ENCODE measurements at regions not wholly inside any gene's neighbourhood (a gene's known extent, or its start where the extent isn't known, plus 50 kb on each side); places are given as distances from the start of the nearest gene placed in this dataset.
A peak's percentile ranks its signal among the peaks of the same experiment; 100 is the strongest.

GRCh38 chr1:87933171-87933570, 604.5 kb downstream of the LMO4 start:
- Histone ChIP-seq H3K4me3 (replicated peaks in 1 of 3; ENCODE audit: low read depth in 2 of 3, low read length in 3 of 3) (no peak overlapping the region), H3K27ac (ENCODE audit: low read depth in 1 of 2, low read length in 2 of 2) (no peak overlapping the region), H3K4me2 (replicated peaks; ENCODE audit: extremely low read depth, low read length, poor library complexity, severe bottlenecking) (no peak overlapping the region), H3K4me1 (ENCODE audit: control insufficient read depth in 1 of 2, insufficient read depth in 2 of 2, low read length in 2 of 2) (no peaks in the 10 kb centered on the region), H4K20me1 (ENCODE audit: insufficient read depth, low read length) (no peaks in the 10 kb centered on the region), H3K36me3 (replicated peaks in 1 of 2; ENCODE audit: control insufficient read depth in 1 of 2, insufficient read depth in 2 of 2, low read length in 2 of 2) (no peaks in the 10 kb centered on the region), H3K9me3 (replicated peaks in 1 of 2; ENCODE audit: control insufficient read depth in 1 of 2, insufficient read depth in 1 of 2, low read length in 2 of 2) (peaks cover 4 to 8% of the 10 kb centered on the region in 2 donors), H3K9ac (ENCODE audit: insufficient read depth, low read length, poor library complexity, severe bottlenecking) (no peak overlapping the region), H2AFZ (ENCODE audit: insufficient read depth, low read depth, low read length, poor library complexity, severe bottlenecking) (no peak overlapping the region), H3K27me3 (ENCODE audit: control insufficient read depth in 2 of 2, insufficient read depth in 2 of 2, low read length in 2 of 2) (no peaks in the 10 kb centered on the region), H3K79me2 (ENCODE audit: insufficient read depth, low read length) (no peaks in the 10 kb centered on the region)
- Mint-ChIP-seq H3K36me3 (no peaks in the 10 kb centered on the region), H3K27ac (peak overlapping the region in 1 of 7 donors; percentile 19), H3K9me3 (peaks cover 5 to 11% (median 9%) of the 10 kb centered on the region in 7 donors), H3K27me3 (ENCODE audit: low read depth in 3 of 3) (no peaks in the 10 kb centered on the region), H3K4me3 (no peak overlapping the region), H3K4me1 (no peaks in the 10 kb centered on the region)
- TF ChIP-seq CTCF (IDR thresholded peaks at IDR 0.05) = no peak
- no peak for DNase-seq
- WGBS (ENCODE audit: insufficient coverage) = no CpG with 5 or more reads among the region's 6 CpGs
- intact Hi-C loops (cut with micrococcal nuclease) = no loop called here

- Mint-ChIP-seq H3K9me3 (peaks cover 7 to 11% (median 9%) of the 10 kb centered on the region in 7 donors), H3K27ac (no peak overlapping the region), H3K4me3 (no peak overlapping the region), H3K4me1 (no peaks in the 10 kb centered on the region), H3K27me3 (ENCODE audit: low read depth in 3 of 3) (peaks cover 0 to 2% (median 0%) of the 10 kb centered on the region in 3 donors), H3K36me3 (no peaks in the 10 kb centered on the region)
- H3K36me3 ChIP-seq (replicated peaks in 1 of 2; ENCODE audit: control insufficient read depth in 1 of 2, insufficient read depth in 2 of 2, low read length in 2 of 2) = no peaks in the 10 kb centered on the region
- no peak overlapping the region for H3K9ac ChIP-seq (ENCODE audit: insufficient read depth, low read length, poor library complexity, severe bottlenecking)
- DNase-seq = no peak
- no CpG with 5 or more reads among the region's 2 CpGs for WGBS (ENCODE audit: insufficient coverage)
- no peak overlapping the region for H3K27ac ChIP-seq (ENCODE audit: low read depth in 1 of 2, low read length in 2 of 2)
- H3K4me1 ChIP-seq (ENCODE audit: control insufficient read depth in 1 of 2, insufficient read depth in 2 of 2, low read length in 2 of 2) = no peaks in the 10 kb centered on the region
- H3K9me3 ChIP-seq (replicated peaks in 1 of 2; ENCODE audit: control insufficient read depth in 1 of 2, insufficient read depth in 1 of 2, low read length in 2 of 2) = peaks cover 4 to 8% of the 10 kb centered on the region in 2 donors
- H2AFZ ChIP-seq (ENCODE audit: insufficient read depth, low read depth, low read length, poor library complexity, severe bottlenecking) = no peak overlapping the region
- intact Hi-C loops (cut with micrococcal nuclease) = no loop called here
- no peaks in the 10 kb centered on the region for H3K79me2 ChIP-seq (ENCODE audit: insufficient read depth, low read length)
- H3K4me3 ChIP-seq (replicated peaks in 1 of 3; ENCODE audit: low read depth in 2 of 3, low read length in 3 of 3) = no peak overlapping the region
- H3K4me2 ChIP-seq (replicated peaks; ENCODE audit: extremely low read depth, low read length, poor library complexity, severe bottlenecking) = no peak overlapping the region
- no peaks in the 10 kb centered on the region for H3K27me3 ChIP-seq (ENCODE audit: control insufficient read depth in 2 of 2, insufficient read depth in 2 of 2, low read length in 2 of 2)
- TF ChIP-seq CTCF (IDR thresholded peaks at IDR 0.05) = no peak
- H4K20me1 ChIP-seq (ENCODE audit: insufficient read depth, low read length) = no peaks in the 10 kb centered on the region
Measured at GRCh38 chr1:87935130-87935529, 606.5 kb downstream of the LMO4 start.

All from CD14-positive monocyte (primary cell).